ENCODE measurements at regions not wholly inside any gene's neighbourhood (a gene's known extent, or its start where the extent isn't known, plus 50 kb on each side); places are given as distances from the start of the nearest gene placed in this dataset.

DNA sequence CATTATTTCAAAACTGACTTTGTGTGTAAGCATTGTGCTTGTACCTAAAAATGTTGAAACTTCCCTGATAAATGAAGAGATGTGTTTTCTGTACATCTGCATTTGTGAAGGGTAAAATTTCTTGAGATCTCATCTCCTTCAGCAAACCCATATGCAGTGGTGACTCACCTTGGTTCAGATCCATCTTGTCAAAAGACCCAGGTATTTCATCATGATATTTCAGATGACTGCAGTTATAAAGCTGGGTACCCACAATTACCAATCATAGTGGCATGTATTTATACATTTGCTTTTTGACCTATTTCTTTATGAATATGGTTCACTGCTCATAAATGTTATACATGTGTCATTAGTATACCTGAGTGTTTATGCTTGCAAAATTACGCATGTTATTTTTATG, 1213.6 kb downstream of the GALC start:
- TF ChIP-seq, protein P1, sequence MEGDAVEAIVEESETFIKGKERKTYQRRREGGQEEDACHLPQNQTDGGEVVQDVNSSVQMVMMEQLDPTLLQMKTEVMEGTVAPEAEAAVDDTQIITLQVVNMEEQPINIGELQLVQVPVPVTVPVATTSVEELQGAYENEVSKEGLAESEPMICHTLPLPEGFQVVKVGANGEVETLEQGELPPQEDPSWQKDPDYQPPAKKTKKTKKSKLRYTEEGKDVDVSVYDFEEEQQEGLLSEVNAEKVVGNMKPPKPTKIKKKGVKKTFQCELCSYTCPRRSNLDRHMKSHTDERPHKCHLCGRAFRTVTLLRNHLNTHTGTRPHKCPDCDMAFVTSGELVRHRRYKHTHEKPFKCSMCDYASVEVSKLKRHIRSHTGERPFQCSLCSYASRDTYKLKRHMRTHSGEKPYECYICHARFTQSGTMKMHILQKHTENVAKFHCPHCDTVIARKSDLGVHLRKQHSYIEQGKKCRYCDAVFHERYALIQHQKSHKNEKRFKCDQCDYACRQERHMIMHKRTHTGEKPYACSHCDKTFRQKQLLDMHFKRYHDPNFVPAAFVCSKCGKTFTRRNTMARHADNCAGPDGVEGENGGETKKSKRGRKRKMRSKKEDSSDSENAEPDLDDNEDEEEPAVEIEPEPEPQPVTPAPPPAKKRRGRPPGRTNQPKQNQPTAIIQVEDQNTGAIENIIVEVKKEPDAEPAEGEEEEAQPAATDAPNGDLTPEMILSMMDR (IDR thresholded peaks at IDR 0.05), result no peak
- TF ChIP-seq POLR2AphosphoS5 (IDR thresholded peaks at IDR 0.05; ENCODE audit: low read depth, low read length) (no peak), SIN3A (IDR thresholded peaks at IDR 0.05; ENCODE audit: borderline replicate concordance, insufficient read depth, low read depth, low read length) (no peak), TCF7L2 (IDR thresholded peaks at IDR 0.05; ENCODE audit: low read depth, low read length) (no peak)
- TF ChIP-seq, protein P2, sequence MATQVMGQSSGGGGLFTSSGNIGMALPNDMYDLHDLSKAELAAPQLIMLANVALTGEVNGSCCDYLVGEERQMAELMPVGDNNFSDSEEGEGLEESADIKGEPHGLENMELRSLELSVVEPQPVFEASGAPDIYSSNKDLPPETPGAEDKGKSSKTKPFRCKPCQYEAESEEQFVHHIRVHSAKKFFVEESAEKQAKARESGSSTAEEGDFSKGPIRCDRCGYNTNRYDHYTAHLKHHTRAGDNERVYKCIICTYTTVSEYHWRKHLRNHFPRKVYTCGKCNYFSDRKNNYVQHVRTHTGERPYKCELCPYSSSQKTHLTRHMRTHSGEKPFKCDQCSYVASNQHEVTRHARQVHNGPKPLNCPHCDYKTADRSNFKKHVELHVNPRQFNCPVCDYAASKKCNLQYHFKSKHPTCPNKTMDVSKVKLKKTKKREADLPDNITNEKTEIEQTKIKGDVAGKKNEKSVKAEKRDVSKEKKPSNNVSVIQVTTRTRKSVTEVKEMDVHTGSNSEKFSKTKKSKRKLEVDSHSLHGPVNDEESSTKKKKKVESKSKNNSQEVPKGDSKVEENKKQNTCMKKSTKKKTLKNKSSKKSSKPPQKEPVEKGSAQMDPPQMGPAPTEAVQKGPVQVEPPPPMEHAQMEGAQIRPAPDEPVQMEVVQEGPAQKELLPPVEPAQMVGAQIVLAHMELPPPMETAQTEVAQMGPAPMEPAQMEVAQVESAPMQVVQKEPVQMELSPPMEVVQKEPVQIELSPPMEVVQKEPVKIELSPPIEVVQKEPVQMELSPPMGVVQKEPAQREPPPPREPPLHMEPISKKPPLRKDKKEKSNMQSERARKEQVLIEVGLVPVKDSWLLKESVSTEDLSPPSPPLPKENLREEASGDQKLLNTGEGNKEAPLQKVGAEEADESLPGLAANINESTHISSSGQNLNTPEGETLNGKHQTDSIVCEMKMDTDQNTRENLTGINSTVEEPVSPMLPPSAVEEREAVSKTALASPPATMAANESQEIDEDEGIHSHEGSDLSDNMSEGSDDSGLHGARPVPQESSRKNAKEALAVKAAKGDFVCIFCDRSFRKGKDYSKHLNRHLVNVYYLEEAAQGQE (IDR thresholded peaks at IDR 0.05; ENCODE audit: insufficient read depth in 1 of 2, low read depth in 2 of 2, low read length in 1 of 2), result no peak

Data from Panc1 (cell line).